ENCODE measurements at regions not wholly inside any gene's neighbourhood (a gene's known extent, or its start where the extent isn't known, plus 50 kb on each side); places are given as distances from the start of the nearest gene placed in this dataset.

DNA sequence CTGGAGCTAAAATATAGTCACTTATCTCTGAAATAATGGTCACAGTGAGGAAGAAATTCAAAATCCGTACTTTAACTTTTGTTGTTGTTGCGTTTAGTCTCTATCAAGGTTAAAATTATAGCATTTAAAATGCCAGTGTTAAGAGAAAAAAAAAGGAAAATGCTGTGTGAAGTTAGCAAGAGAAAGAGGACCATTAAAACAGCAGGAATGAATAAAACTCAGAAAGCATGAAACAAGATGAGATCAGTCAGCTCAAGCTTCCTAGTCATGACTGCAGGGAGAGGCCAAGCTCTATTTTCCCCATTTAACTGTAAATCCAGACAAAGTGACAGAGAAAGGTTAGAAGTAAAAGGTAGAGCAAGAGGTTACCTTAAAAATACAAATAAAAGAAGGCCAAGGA lies 281.7 kb upstream of the ATP5MC3 start:
- in situ Hi-C loops (cut with HindIII; ENCODE audit: low pct_ligation_motif_present, low pct_unique_long_range_greater_than_20kb, low sequenced_read_pairs), result no loop called here
- DNase-seq, result no peak

- DNase-seq, result no peak
- in situ Hi-C loops (cut with HindIII; ENCODE audit: low pct_ligation_motif_present, low pct_unique_long_range_greater_than_20kb, low sequenced_read_pairs), result no loop called here
These were observed 280.7 kb upstream of the ATP5MC3 start for GRCh38 chr2:175462246-175462645.

DNA sequence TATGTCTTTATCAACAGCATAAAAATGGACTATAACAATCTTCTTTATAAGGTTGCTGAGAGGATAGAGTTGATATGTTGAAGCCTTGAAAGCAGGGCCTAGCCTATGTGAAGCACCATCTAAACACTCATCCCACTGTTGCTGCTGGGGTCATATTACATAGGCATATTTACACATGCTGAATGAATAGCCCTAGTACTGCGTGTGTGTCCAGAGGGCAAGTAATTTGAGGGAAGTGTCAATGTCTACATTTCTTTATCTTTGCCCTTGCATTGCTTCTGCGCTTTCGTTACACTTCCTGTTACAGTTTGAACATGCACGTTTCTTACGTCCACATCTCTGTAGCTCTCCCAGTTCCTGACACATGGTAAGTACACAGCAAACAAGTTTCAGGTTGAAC lies 280.3 kb upstream of the ATP5MC3 start:
- in situ Hi-C loops (cut with HindIII; ENCODE audit: low pct_ligation_motif_present, low pct_unique_long_range_greater_than_20kb, low sequenced_read_pairs), result no loop called here
- DNase-seq, result no peak

- DNase-seq, result no peak
- in situ Hi-C loops (cut with HindIII; ENCODE audit: low pct_ligation_motif_present, low pct_unique_long_range_greater_than_20kb, low sequenced_read_pairs), result no loop called here
These were observed 276.5 kb upstream of the ATP5MC3 start for GRCh38 chr2:175457895-175458448.

DNA sequence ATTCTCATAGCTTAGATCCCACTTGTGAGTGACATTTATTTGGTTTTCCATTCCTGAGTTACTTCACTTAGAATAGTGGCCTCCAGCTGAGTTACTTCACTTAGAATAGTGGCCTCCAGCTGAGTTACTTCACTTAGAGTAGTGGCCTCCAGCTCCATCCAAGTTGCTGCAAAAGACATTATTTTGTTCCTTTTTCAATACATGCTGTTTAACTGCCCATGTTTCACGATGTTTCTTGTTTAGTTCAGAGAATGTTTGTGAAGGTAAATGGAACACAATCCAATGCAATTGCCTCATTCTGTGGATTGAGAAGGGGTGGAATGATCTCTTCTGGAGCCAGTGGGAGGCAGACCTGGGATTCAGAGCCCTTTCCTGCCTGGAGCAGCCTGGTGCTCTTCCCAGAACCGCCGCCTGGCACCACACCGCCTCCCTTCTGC lies 273.5 kb upstream of the ATP5MC3 start:
- in situ Hi-C loops (cut with HindIII; ENCODE audit: low pct_ligation_motif_present, low pct_unique_long_range_greater_than_20kb, low sequenced_read_pairs), result no loop called here
- no peak for DNase-seq

DNA sequence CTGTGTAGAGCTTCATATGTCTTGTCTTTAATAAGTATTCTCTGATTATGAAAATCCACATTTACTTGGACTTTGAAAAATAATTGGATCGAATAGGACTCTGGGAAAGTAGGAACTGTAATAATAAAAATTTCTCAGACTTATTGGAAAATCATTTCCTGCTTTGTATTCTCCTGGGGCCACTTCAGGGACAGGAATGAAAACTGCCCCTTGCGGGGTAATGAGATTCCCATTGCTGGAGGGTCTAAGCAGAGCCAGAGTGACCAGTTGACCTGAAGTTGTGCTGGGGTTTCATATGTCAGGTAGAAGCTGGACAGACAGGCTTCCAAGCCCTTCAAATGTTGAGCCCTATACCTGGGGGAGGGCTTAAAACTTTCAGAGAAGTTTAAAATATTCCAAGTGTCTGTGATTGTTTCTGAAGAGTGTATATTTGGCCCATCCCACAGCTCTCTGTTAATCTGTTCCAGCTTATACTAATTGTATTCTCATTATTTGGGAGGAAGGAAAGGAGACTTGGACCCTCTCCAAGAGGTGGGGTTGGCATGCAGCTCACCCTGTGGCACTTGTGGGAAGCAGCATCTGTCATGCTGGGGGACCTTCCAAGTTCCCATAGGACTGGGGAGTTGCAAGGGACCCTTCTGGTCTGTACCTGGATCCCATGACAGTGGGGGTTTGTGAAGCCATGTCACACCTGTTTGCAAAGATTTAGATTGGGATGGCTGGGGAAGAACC lies 268.7 kb upstream of the ATP5MC3 start:
- in situ Hi-C loops (cut with HindIII; ENCODE audit: low pct_ligation_motif_present, low pct_unique_long_range_greater_than_20kb, low sequenced_read_pairs), result no loop called here
- no peak for DNase-seq

DNA sequence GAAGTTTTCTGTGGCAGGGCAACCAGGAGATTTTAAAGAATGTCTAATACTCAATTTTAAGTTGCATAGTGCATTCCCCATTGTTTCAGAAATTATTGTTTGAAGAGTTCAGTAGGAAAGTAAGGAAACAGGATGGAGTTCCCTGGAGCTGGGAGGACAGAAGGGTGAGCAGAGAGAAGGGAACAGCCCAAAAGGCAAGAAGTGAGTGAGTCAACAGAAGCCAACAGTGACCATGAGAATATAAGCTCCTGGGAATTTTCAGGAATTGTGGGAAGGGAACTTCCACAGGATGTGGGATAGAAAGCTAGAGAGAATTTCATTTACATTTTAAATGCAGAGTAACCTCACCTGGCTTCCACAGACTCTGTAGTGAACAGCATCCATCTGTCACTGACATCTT lies 268.1 kb upstream of the ATP5MC3 start:
- DNase-seq, result no peak
- in situ Hi-C loops (cut with HindIII; ENCODE audit: low pct_ligation_motif_present, low pct_unique_long_range_greater_than_20kb, low sequenced_read_pairs), result no loop called here

DNA sequence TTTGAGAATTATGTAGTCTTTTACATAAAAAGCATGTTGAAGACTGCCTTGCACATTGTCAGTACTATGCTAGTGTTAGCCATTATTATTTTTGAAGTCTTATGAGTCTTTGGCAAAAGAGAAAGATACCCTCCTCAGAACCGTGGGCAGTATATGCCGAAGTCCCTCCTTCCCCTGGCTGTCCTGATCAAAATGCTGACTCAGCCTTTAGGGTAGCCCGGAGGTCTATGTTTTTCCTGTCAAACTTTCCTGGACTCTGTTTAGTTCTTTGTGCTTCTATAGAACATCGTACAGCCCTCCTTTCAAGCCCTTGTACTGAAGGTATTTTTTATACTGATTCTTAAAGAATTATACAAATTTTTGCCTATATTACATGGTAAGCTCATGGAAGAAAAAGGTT lies 264.7 kb upstream of the ATP5MC3 start:
- in situ Hi-C loops (cut with HindIII; ENCODE audit: low pct_ligation_motif_present, low pct_unique_long_range_greater_than_20kb, low sequenced_read_pairs), result no loop called here

GRCh38 chr2:175445281-175445680 lies 263.8 kb upstream of the ATP5MC3 start:
- no peak for DNase-seq

More for the DNA sequence above, 264.7 kb upstream of the ATP5MC3 start:
- DNase-seq, result no peak

DNA sequence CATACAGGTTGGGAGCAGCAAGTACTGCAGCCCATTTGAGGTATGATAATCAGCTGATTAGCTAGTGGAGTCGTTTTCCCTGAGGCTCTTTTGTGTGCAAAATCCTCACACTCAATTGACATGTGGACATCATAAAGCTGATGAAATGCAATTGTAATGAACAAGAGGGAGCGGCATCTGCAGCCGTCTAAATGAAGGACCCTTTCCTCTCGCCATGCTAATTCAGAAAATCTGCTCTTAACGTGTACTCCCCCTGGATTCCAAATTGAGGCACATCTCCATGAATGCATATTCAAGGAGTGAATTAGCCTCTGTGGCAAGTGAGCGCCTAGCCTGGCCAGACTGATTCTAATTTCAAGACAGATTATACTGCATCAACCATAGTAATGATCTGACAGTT lies 260.9 kb upstream of the ATP5MC3 start:
- in situ Hi-C loops (cut with HindIII; ENCODE audit: low pct_ligation_motif_present, low pct_unique_long_range_greater_than_20kb, low sequenced_read_pairs), result no loop called here
- DNase-seq, result no peak

More at GRCh38 chr2:175445281-175445680, 263.8 kb upstream of the ATP5MC3 start:
- in situ Hi-C loops (cut with HindIII; ENCODE audit: low pct_ligation_motif_present, low pct_unique_long_range_greater_than_20kb, low sequenced_read_pairs), result no loop called here

DNA sequence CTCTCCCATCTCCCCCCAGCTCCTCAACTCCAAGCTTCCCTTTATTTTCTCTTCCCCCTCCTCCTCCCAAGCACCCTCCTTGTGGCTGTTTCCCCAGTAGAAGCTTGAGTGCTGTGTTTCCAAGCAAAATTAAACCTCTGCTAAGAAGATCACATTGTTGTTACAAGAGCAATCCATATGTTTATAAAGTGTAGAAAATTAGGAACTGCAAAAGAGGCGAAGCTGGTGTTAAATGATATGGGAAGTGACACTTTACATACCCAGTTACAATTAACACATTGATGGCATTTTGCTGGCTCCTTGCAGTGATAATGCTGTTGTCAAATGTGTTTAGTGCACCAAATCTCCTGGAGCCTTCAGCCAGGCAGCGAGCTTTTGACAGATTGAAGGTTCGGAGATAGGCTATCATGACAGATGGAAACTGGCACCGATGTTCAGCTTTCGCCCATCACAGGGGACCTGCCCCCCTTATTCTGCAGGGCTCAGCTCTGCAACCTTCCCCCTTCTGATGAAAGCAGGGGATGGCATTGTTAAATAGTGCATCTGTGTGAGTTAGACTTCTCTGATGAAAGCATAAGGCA lies 259.8 kb upstream of the ATP5MC3 start:
- no peak for DNase-seq
- in situ Hi-C loops (cut with HindIII; ENCODE audit: low pct_ligation_motif_present, low pct_unique_long_range_greater_than_20kb, low sequenced_read_pairs), result no loop called here

DNA sequence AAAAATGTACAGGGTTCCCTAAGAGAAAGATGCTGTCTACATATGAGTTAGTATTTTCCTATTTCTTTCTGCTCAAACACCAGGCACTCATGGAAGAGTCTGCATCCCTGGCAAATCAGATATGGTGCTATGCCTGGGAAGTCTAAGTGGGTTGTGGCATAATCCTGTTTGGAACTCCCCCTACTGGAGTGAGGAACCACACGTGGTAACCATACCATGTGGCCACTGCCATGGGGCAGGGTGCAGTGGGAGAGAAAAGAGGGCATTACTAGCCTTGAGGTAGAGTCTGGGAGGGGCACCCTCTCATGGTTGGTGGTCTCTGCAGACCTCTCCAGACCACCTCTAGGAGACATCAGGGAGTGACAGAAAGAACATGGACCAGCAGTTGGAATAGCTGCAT lies 257.9 kb upstream of the ATP5MC3 start:
- in situ Hi-C loops (cut with HindIII; ENCODE audit: low pct_ligation_motif_present, low pct_unique_long_range_greater_than_20kb, low sequenced_read_pairs), result no loop called here
- no peak for DNase-seq

DNA sequence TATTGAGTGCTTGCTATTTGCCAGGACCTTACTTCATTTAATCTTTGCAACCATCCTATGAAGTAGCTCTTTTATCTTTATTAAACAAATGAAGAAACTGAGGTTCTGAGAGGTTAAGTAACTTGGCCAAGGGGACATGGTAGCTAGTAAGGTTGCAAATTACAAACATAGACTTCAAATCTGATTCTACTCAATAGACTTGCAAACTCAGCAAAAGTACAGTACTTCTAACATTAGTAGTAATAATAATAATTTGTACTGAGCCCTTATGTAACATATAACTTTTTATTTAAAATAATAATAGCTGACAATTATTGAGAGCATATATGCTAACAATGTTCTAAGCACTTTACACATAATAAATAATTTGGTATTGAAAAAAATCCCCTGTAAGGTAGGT lies 255.7 kb upstream of the ATP5MC3 start:
- DNase-seq, result no peak
- in situ Hi-C loops (cut with HindIII; ENCODE audit: low pct_ligation_motif_present, low pct_unique_long_range_greater_than_20kb, low sequenced_read_pairs), result no loop called here

GRCh38 chr2:175436076-175436475 lies 254.6 kb upstream of the ATP5MC3 start:
- in situ Hi-C loops (cut with HindIII; ENCODE audit: low pct_ligation_motif_present, low pct_unique_long_range_greater_than_20kb, low sequenced_read_pairs), result no loop called here
- no peak for DNase-seq

- DNase-seq, result no peak
- in situ Hi-C loops (cut with HindIII; ENCODE audit: low pct_ligation_motif_present, low pct_unique_long_range_greater_than_20kb, low sequenced_read_pairs), result no loop called here
These were observed 253.5 kb upstream of the ATP5MC3 start for GRCh38 chr2:175435012-175435411.

DNA sequence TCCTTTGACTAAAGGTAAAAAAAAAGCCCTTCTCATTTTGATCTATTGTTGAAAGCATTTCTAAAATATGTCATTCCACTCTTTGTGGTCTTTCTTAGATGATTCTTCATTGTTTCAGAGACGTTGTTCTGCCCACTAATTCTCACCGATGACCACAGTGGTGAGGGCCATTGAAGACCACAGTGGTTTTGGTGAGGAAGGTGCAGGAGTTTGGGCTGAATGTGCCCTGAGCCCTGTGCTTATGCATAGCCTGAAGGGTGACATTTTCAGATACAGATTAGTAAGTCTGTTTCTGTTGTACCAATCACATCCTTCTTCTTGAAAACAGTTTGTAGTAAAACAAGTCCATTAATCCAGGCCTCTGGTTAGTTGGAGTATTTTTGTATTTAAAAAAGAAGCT lies 251.3 kb upstream of the ATP5MC3 start:
- in situ Hi-C loops (cut with HindIII; ENCODE audit: low pct_ligation_motif_present, low pct_unique_long_range_greater_than_20kb, low sequenced_read_pairs), result no loop called here
- no peak for DNase-seq

GRCh38 chr2:175432021-175432420 lies 250.5 kb upstream of the ATP5MC3 start:
- no peak for DNase-seq

GRCh38 chr2:175431101-175431946 lies 249.8 kb upstream of the ATP5MC3 start:
- DNase-seq, result no peak
- in situ Hi-C loops (cut with HindIII; ENCODE audit: low pct_ligation_motif_present, low pct_unique_long_range_greater_than_20kb, low sequenced_read_pairs), result no loop called here

More at GRCh38 chr2:175432021-175432420, 250.5 kb upstream of the ATP5MC3 start:
- in situ Hi-C loops (cut with HindIII; ENCODE audit: low pct_ligation_motif_present, low pct_unique_long_range_greater_than_20kb, low sequenced_read_pairs), result no loop called here

GRCh38 chr2:175430236-175430635 lies 248.7 kb upstream of the ATP5MC3 start:
- in situ Hi-C loops (cut with HindIII; ENCODE audit: low pct_ligation_motif_present, low pct_unique_long_range_greater_than_20kb, low sequenced_read_pairs), result no loop called here
- no peak for DNase-seq
